ENCODE measurements at regions not wholly inside any gene's neighbourhood (a gene's known extent, or its start where the extent isn't known, plus 50 kb on each side); places are given as distances from the start of the nearest gene placed in this dataset.

DNA sequence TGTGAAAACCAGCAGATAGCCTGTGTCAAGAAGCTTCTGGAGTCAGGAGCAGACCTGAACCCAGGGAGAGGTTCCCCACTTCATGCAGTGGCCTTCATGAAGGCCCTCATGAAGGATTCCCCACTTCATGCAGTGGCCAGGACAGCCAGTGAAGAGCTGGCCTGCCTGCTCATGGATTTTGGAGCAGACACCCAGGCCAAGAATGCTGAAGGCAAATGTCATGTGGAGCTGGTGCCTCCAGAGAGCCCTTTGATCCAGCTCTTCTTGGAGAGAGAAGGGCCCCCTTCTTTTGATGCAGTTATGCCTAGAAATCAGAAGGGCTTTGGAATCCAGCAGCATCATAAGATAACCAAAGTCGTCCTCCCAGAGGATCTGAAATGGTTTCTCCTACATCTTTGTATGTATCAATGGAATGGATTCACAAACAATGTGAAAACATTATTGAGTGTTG is 103.9 kb upstream of the CHD2 start:
- TF ChIP-seq, protein P1, sequence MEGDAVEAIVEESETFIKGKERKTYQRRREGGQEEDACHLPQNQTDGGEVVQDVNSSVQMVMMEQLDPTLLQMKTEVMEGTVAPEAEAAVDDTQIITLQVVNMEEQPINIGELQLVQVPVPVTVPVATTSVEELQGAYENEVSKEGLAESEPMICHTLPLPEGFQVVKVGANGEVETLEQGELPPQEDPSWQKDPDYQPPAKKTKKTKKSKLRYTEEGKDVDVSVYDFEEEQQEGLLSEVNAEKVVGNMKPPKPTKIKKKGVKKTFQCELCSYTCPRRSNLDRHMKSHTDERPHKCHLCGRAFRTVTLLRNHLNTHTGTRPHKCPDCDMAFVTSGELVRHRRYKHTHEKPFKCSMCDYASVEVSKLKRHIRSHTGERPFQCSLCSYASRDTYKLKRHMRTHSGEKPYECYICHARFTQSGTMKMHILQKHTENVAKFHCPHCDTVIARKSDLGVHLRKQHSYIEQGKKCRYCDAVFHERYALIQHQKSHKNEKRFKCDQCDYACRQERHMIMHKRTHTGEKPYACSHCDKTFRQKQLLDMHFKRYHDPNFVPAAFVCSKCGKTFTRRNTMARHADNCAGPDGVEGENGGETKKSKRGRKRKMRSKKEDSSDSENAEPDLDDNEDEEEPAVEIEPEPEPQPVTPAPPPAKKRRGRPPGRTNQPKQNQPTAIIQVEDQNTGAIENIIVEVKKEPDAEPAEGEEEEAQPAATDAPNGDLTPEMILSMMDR (IDR thresholded peaks at IDR 0.05; ENCODE audit: low read depth, low read length) = no peak
- TF ChIP-seq EZH2phosphoT487 (IDR thresholded peaks at IDR 0.05; ENCODE audit: low read depth) = no peak

All from OCI-LY3 (cell line).